Heart left ventricle (tissue), 16 donors: ENCODE measurements at regions not wholly inside any gene's neighbourhood (a gene's known extent, or its start where the extent isn't known, plus 50 kb on each side); places are given as distances from the start of the nearest gene placed in this dataset.

Experiments used
- ATAC-seq, 4 donors: fragments of 200-7000 bp; cut with Tn5 transposase; one replicate each; pipeline ENCODE4 v1.9.1; 2020 to 2022; ENCODE audit warnings: moderate library complexity in 4 of 4, mild to moderate bottlenecking in 3 of 4, moderate number of reproducible peaks in 1 of 4
- DNase-seq, 5 donors: peaks; one replicate each; pipeline ENCODE4 v3.0.0-alpha.2; 2020
- H3K27ac ChIP-seq, 12 donors: fragments of 200-600 bp; sonication (generic) in 4 of 12; one replicate each; pipeline versions ENCODE4 v1.5.0 to v1.8.0; 2016 to 2022; ENCODE audit warnings: mild to moderate bottlenecking in 2 of 12
- H3K27me3 ChIP-seq, 9 donors: fragments of 200-600 bp; sonication (generic) in 2 of 9; one replicate each; pipeline versions ENCODE4 v1.5.1 to v1.8.0; 2016 to 2022; ENCODE audit warnings: mild to moderate bottlenecking in 3 of 9
- H3K36me3 ChIP-seq, 9 donors: fragments of 200-600 bp; sonication (generic) in 2 of 9; one replicate each; pipeline versions ENCODE4 v1.5.0 to v1.8.0; 2018 to 2022; ENCODE audit warnings: mild to moderate bottlenecking in 2 of 9
- H3K4me1 ChIP-seq, 12 donors: fragments of 200-600 bp; sonication (generic) in 4 of 12; one replicate each; pipeline versions ENCODE4 v1.5.0 to v1.8.0; 2016 to 2022; ENCODE audit warnings: mild to moderate bottlenecking in 3 of 12
- H3K4me3 ChIP-seq, 12 donors: fragments of 200-600 bp; sonication (generic) in 4 of 12; one replicate each; pipeline versions ENCODE4 v1.5.0 to v1.8.0; 2017 to 2022; ENCODE audit warnings: mild to moderate bottlenecking in 9 of 12, moderate library complexity in 4 of 12
- H3K9me3 ChIP-seq, 12 donors: fragments of 200-600 bp; sonication (generic) in 4 of 12; one replicate each; pipeline versions ENCODE4 v1.5.0 to v1.8.0; 2016 to 2022; ENCODE audit warnings: mild to moderate bottlenecking in 1 of 12
- CTCF ChIP-seq, 12 donors: fragments of 200-600 bp; sonication (generic) in 4 of 12; IDR thresholded peaks; one replicate each; pipeline versions ENCODE4 v1.5.0 to v1.8.0; 2018 to 2022; ENCODE audit warnings: antibody characterized with exemption in 12 of 12, mild to moderate bottlenecking in 5 of 12
- POLR2A ChIP-seq, 2 donors: fragments of 450-650 bp; IDR thresholded peaks; one replicate each; pipeline ENCODE4 v1.6.1; 2017; ENCODE audit warnings: antibody characterized with exemption in 2 of 2, mild to moderate bottlenecking in 2 of 2, moderate library complexity in 2 of 2
- WGBS, 4 donors: extraction: QIAGEN DNeasy Blood & Tissue Kit in 2 of 4; methylation state at CpG; one replicate each; pipeline versions ENCODE4 v1.1.5 to v1.1.7; 2013 to 2018; 5-methylcytosine and 5-hydroxymethylcytosine counted together
- intact Hi-C, 10 donors: fragments of 100-400 bp; cut with DNase I; formaldehyde crosslinking; loops; one replicate each; pipeline versions ENCODE4 v1.11.1 to v1.14.2; 2022
- donor health status: ischemic (EF 13 %, LVEDD 7.1; RV severe dilation, severe dysfunction).
- donor health status: healthy with polysubstance abuse.
- donor health status: DM: no; HTN: yes; CAD: no.
- donor health status: DM: no; HTN: no; CAD: no.
- donor health status: ischemic (EF 25% LVEDD 6.9; RV normal size, moderate dysfunction).
- donor health status: ischemic (EF 25% LVEDD 5.7; RV mildly dilated, moderate dysfunction).
- donor health status: healthy.
- donor health status: DM: yes; HTN: yes; CAD: no.
- donor health status: ischemic (EF 35%, LVEDD 5.7; RV mildly dilated, moderate dysfunction).
- donor health status: nonischemic (EF 11% LVEDD 7.7; RV severe dilation, severe dysfunction).
- donor health status: DM: yes; HTN: yes; CAD: no.
- donor health status: PGD.
- donor health status: ischemic (EF 29% LVEDD 5.4; RV normal size, mild dysfunction).
- donor health status: nonischemic (EF 23%, LVEDD 6.1; RV moderate dilation, normal function).

- WGBS, 4 donors = 69 to 93% (median 90%) methylated on average over 1 of the region's 1 CpG
- DNase-seq (no peak), ATAC-seq (no peak)
- no peak overlapping the region for H3K4me3 ChIP-seq
- H3K27ac ChIP-seq = no peak overlapping the region
- TF ChIP-seq POLR2A (IDR thresholded peaks at IDR 0.05) (no peak), CTCF (IDR thresholded peaks at IDR 0.05) (no peak)
- intact Hi-C loops = loop anchor here in 3 of 10 donors (10.0 kb wide), 2 partner anchors 1090 to 1110 kb away; no protein-coding TSS in a partner anchor
- H3K27me3 ChIP-seq = peaks cover 0 to 2% (median 0%) of the 10 kb centered on the region in 9 donors
- no peaks in the 10 kb centered on the region for H3K36me3 ChIP-seq
- H3K4me1 ChIP-seq = peaks cover 0 to 5% (median 0%) of the 10 kb centered on the region in 12 donors
- H3K9me3 ChIP-seq = no peaks in the 10 kb centered on the region
Observed at GRCh38 chr5:158014372-158014771, 155.4 kb upstream of the CLINT1 start.

DNA sequence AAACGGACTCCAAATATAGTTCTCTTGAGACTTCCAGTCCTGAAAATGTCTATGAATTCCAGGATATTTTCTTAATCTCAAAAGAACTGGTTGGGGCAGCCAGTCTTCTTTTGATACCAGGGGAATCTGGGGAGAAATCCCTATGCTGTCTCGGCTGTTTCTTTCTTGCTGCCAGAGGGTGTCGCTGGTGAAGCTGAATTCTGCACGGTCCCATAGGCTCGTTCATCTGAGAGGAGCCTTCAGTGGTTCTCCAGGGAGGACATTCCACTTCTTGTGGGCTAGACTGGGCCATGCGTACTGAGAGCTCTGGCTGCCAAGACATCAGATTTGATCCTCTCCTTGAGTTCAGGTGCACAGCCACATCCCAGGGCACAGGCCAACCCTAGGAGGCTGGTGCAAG, 155.0 kb upstream of the CLINT1 start:
- 9 to 27% (median 18%) methylated on average over 5 to 6 of the region's 6 CpGs for WGBS, 4 donors
- TF ChIP-seq POLR2A (IDR thresholded peaks at IDR 0.05) (no peak), CTCF (IDR thresholded peaks at IDR 0.05) (peak in 11 of 12 donors; percentile 16 to 57 (median 38))
- DNase-seq (peak in 3 of 5 donors; percentile 20 to 30 (median 28)), ATAC-seq (peak; percentile 50 to 58 (median 51))
- H3K27me3 ChIP-seq = peaks cover 0 to 2% (median 0%) of the 10 kb centered on the region in 9 donors
- no peaks in the 10 kb centered on the region for H3K36me3 ChIP-seq
- no peak overlapping the region for H3K4me3 ChIP-seq
- no peak overlapping the region for H3K27ac ChIP-seq
- intact Hi-C loops = loop anchor here in 3 of 10 donors (10.0 kb wide), 2 partner anchors 1091 to 1111 kb away; no protein-coding TSS in a partner anchor
- H3K4me1 ChIP-seq = peaks cover 0 to 5% (median 0%) of the 10 kb centered on the region in 12 donors
- no peaks in the 10 kb centered on the region for H3K9me3 ChIP-seq

- Histone ChIP-seq H3K9me3 (no peaks in the 10 kb centered on the region), H3K27ac (no peak overlapping the region), H3K27me3 (peaks cover 0 to 2% (median 0%) of the 10 kb centered on the region in 9 donors), H3K4me3 (no peak overlapping the region), H3K36me3 (no peaks in the 10 kb centered on the region), H3K4me1 (peaks cover 0 to 5% (median 0%) of the 10 kb centered on the region in 12 donors)
- DNase-seq = no peak
- 40 to 52% (median 51%) methylated on average over 4 of the region's 4 CpGs for WGBS, 4 donors
- TF ChIP-seq CTCF (IDR thresholded peaks at IDR 0.05) (no peak), POLR2A (IDR thresholded peaks at IDR 0.05) (no peak)
- intact Hi-C loops = loop anchor here in 3 of 10 donors (10.0 kb wide), 2 partner anchors 1091 to 1111 kb away; no protein-coding TSS in a partner anchor
- no peak for ATAC-seq
Observed at GRCh38 chr5:158013303-158013702, 154.4 kb upstream of the CLINT1 start.

- H3K27ac ChIP-seq = no peak overlapping the region
- H3K4me1 ChIP-seq = peaks cover 0 to 5% (median 0%) of the 10 kb centered on the region in 12 donors
- no peak overlapping the region for H3K4me3 ChIP-seq
- no peaks in the 10 kb centered on the region for H3K36me3 ChIP-seq
- TF ChIP-seq POLR2A (IDR thresholded peaks at IDR 0.05) = no peak
- TF ChIP-seq CTCF (IDR thresholded peaks at IDR 0.05) = no peak
- intact Hi-C loops = loop anchor here in 3 of 10 donors (10.0 kb wide), 2 partner anchors 1093 to 1113 kb away; no protein-coding TSS in a partner anchor
- ATAC-seq (no peak), DNase-seq (no peak)
- H3K9me3 ChIP-seq = peaks cover 0 to 1% (median 0%) of the 10 kb centered on the region in 12 donors
- H3K27me3 ChIP-seq = peaks cover 0 to 2% (median 0%) of the 10 kb centered on the region in 9 donors
Observed at GRCh38 chr5:158011422-158011821, 152.5 kb upstream of the CLINT1 start.
